HepG2 (cell line): ENCODE measurements at regions not wholly inside any gene's neighbourhood (a gene's known extent, or its start where the extent isn't known, plus 50 kb on each side); places are given as distances from the start of the nearest gene placed in this dataset.

ENCODE experiments used
- BCL6 ChIP-seq: IDR thresholded peaks from 2 replicates; pipeline ENCODE4 v1.6.1; 2016; ENCODE audit warnings: missing genetic modification reagents, missing compliant biosample characterization
- CEBPG ChIP-seq: IDR thresholded peaks from 2 replicates; pipeline ENCODE4 v1.6.1; 2016
- EED ChIP-seq: sonication (generic); formaldehyde crosslinking; IDR thresholded peaks from 2 replicates; pipeline ENCODE4 v1.5.0; 2020; ENCODE audit warnings: mild to moderate bottlenecking, missing genetic modification reagents
- IKZF4 ChIP-seq: sonication (generic); formaldehyde crosslinking; IDR thresholded peaks from 2 replicates; pipeline ENCODE4 v1.5.1; 2020; ENCODE audit warnings: borderline replicate concordance, mild to moderate bottlenecking, low read depth, missing genetic modification reagents; ENCODE audit errors: not compliant biosample characterization
- JARID2 ChIP-seq: sonication (generic); formaldehyde crosslinking; IDR thresholded peaks from 2 replicates; pipeline ENCODE4 v1.8.1; 2023; ENCODE audit warnings: missing genetic modification reagents, inconsistent platforms; ENCODE audit not compliant: insufficient replicate concordance
- KMT2A ChIP-seq: sonication (generic); formaldehyde crosslinking; IDR thresholded peaks from 2 replicates; pipeline ENCODE4 v1.4.0; 2020; ENCODE audit warnings: missing genetic modification reagents
- MATR3 ChIP-seq: sonication (generic); formaldehyde crosslinking; IDR thresholded peaks from 2 replicates; pipeline ENCODE4 v1.4.0; 2020; ENCODE audit warnings: missing genetic modification reagents
- MEF2D ChIP-seq: sonication (generic); formaldehyde crosslinking; IDR thresholded peaks from 2 replicates; pipeline ENCODE4 v1.5.1; 2020; ENCODE audit warnings: mild to moderate bottlenecking, missing genetic modification reagents
- POLR2AphosphoS2 ChIP-seq: IDR thresholded peaks from 2 replicates; pipeline ENCODE4 v1.6.1; 2011; ENCODE audit warnings: low read depth, low read length, improper control_type of control experiment
- SOX13 ChIP-seq, 3 experiments: fragments of 450-650 bp in 1 of 3; sonication (generic) in 1 of 3; formaldehyde crosslinking in 1 of 3; IDR thresholded peaks in 2 of 3; conservative IDR thresholded peaks in 1 of 3; 2 replicates each; pipeline versions ENCODE4 v1.5.0 to v1.6.1; 2016 to 2020; ENCODE audit warnings: antibody characterized with exemption in 1 of 3, mild to moderate bottlenecking in 1 of 3, missing compliant biosample characterization in 1 of 3, missing genetic modification reagents in 1 of 3, moderate library complexity in 1 of 3
- SP140L ChIP-seq: sonication (generic); formaldehyde crosslinking; IDR thresholded peaks from 2 replicates; pipeline ENCODE4 v1.4.0; 2020; ENCODE audit warnings: missing genetic modification reagents, borderline replicate concordance
- TRIM24 ChIP-seq: sonication (generic); formaldehyde crosslinking; IDR thresholded peaks from 2 replicates; pipeline ENCODE4 v1.8.0; 2022; ENCODE audit warnings: mild to moderate bottlenecking, missing genetic modification reagents
- U2AF2 ChIP-seq: fragments of 200-400 bp; formaldehyde crosslinking; IDR thresholded peaks from 2 replicates; pipeline ENCODE4 v1.6.1; 2017; ENCODE audit warnings: low read depth, mild to moderate bottlenecking, low read length
- XBP1 ChIP-seq: sonication (generic); formaldehyde crosslinking; IDR thresholded peaks from 2 replicates; pipeline ENCODE4 v1.5.0; 2020; ENCODE audit warnings: missing genetic modification reagents
- ZFYVE20 ChIP-seq: sonication (generic); formaldehyde crosslinking; IDR thresholded peaks from 2 replicates; pipeline ENCODE4 v1.8.0; 2023; ENCODE audit warnings: low read depth, mild to moderate bottlenecking, moderate library complexity, missing genetic modification reagents, borderline replicate concordance
- TF ChIP-seq, protein P1 (sequence below): IDR thresholded peaks from 2 replicates; pipeline ENCODE4 v1.6.1; 2016; ENCODE audit warnings: control low read depth
- TF ChIP-seq, protein P2 (sequence below): sonication (generic); formaldehyde crosslinking; IDR thresholded peaks from 2 replicates; pipeline ENCODE4 v1.4.0; 2020; ENCODE audit warnings: missing genetic modification reagents, borderline replicate concordance
- TF ChIP-seq, protein P3 (sequence below): sonication (generic); formaldehyde crosslinking; IDR thresholded peaks from 2 replicates; pipeline ENCODE4 v1.5.0; 2020; ENCODE audit warnings: missing genetic modification reagents, mild to moderate bottlenecking, borderline replicate concordance
- TF ChIP-seq, protein P4 (sequence below): sonication (generic); formaldehyde crosslinking; IDR thresholded peaks from 2 replicates; pipeline ENCODE4 v1.5.1; 2020; ENCODE audit warnings: mild to moderate bottlenecking, missing genetic modification reagents
- TF ChIP-seq, protein P5 (sequence below): sonication (generic); formaldehyde crosslinking; IDR thresholded peaks from 2 replicates; pipeline ENCODE4 v1.5.0; 2020; ENCODE audit warnings: mild to moderate bottlenecking, missing genetic modification reagents

DNA sequence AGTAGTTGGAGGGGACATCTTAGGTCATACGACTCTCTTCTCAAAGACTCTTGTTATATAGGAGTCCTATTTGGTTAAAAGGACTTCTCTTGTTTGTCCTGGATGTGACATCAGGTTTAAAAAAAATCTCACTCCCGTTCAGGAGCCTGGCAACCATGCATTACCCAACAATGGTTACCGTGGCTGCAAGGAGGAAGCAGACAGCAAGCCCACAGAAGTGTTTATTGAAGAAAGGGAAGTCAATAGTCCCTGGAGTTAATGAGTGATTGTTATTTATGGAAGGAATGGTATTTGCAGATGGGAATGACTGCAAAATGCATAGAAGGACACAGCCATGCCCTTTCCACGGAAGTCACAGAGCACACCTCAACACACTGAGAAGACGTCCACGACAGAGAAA, 75.9 kb upstream of the ENPP6 start (continued):
- no peak for TF ChIP-seq JARID2 (CRISPR knock-in tag)
- no peak for TF ChIP-seq KMT2A (CRISPR knock-in tag)
- no peak for TF ChIP-seq ZFYVE20 (CRISPR knock-in tag)
- peak; percentile 26; the same call in 1 of the 2 replicates for TF ChIP-seq BCL6 (CRISPR knock-in tag)
- no peak for TF ChIP-seq POLR2AphosphoS2
- TF ChIP-seq XBP1 (CRISPR knock-in tag): no peak
- TF ChIP-seq, protein P1, sequence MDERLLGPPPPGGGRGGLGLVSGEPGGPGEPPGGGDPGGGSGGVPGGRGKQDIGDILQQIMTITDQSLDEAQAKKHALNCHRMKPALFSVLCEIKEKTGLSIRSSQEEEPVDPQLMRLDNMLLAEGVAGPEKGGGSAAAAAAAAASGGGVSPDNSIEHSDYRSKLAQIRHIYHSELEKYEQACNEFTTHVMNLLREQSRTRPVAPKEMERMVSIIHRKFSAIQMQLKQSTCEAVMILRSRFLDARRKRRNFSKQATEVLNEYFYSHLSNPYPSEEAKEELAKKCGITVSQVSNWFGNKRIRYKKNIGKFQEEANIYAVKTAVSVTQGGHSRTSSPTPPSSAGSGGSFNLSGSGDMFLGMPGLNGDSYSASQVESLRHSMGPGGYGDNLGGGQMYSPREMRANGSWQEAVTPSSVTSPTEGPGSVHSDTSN (CRISPR knock-in tag): no peak
- TF ChIP-seq MEF2D (CRISPR knock-in tag): no peak
- TF ChIP-seq IKZF4 (CRISPR knock-in tag): no peak
- TF ChIP-seq EED: no peak
- TF ChIP-seq, protein P2, sequence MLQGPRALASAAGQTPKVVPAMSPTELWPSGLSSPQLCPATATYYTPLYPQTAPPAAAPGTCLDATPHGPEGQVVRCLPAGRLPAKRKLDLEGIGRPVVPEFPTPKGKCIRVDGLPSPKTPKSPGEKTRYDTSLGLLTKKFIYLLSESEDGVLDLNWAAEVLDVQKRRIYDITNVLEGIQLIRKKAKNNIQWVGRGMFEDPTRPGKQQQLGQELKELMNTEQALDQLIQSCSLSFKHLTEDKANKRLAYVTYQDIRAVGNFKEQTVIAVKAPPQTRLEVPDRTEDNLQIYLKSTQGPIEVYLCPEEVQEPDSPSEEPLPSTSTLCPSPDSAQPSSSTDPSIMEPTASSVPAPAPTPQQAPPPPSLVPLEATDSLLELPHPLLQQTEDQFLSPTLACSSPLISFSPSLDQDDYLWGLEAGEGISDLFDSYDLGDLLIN (CRISPR knock-in tag): no peak
- TF ChIP-seq, protein P3, sequence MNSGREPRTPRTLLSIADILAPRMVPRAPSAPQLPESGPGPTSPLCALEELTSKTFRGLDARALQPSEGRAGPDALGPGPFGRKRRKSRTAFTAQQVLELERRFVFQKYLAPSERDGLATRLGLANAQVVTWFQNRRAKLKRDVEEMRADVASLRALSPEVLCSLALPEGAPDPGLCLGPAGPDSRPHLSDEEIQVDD (CRISPR knock-in tag): no peak
- no peak for TF ChIP-seq SP140L (CRISPR knock-in tag)
- TF ChIP-seq, protein P4, sequence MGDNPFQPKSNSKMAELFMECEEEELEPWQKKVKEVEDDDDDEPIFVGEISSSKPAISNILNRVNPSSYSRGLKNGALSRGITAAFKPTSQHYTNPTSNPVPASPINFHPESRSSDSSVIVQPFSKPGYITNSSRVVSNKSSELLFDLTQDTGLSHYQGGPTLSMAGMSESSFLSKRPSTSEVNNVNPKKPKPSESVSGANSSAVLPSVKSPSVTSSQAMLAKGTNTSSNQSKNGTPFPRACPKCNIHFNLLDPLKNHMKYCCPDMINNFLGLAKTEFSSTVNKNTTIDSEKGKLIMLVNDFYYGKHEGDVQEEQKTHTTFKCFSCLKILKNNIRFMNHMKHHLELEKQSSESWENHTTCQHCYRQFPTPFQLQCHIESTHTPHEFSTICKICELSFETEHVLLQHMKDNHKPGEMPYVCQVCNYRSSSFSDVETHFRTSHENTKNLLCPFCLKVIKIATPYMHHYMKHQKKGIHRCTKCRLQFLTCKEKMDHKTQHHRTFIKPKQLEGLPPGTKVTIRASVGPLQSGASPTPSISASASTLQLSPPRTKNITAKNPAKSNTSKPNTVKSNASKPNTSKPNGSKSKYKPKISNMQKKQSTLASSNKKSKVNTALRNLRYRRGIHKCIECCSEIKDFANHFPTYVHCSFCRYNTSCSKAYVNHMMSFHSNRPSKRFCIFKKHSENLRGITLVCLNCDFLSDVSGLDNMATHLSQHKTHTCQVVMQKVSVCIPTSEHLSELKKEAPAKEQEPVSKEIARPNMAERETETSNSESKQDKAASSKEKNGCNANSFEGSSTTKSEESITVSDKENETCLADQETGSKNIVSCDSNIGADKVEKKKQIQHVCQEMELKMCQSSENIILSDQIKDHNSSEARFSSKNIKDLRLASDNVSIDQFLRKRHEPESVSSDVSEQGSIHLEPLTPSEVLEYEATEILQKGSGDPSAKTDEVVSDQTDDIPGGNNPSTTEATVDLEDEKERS (CRISPR knock-in tag): no peak
- no peak for TF ChIP-seq MATR3
- TF ChIP-seq U2AF2: no peak
- TF ChIP-seq, protein P5, sequence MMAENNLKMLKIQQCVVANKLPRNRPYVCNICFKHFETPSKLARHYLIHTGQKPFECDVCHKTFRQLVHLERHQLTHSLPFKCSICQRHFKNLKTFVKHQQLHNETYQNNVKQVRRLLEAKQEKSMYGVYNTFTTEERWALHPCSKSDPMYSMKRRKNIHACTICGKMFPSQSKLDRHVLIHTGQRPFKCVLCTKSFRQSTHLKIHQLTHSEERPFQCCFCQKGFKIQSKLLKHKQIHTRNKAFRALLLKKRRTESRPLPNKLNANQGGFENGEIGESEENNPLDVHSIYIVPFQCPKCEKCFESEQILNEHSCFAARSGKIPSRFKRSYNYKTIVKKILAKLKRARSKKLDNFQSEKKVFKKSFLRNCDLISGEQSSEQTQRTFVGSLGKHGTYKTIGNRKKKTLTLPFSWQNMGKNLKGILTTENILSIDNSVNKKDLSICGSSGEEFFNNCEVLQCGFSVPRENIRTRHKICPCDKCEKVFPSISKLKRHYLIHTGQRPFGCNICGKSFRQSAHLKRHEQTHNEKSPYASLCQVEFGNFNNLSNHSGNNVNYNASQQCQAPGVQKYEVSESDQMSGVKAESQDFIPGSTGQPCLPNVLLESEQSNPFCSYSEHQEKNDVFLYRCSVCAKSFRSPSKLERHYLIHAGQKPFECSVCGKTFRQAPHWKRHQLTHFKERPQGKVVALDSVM (CRISPR knock-in tag): no peak
- TF ChIP-seq SOX13 (IDR thresholded peaks at IDR 0.05): no peak
- peak in 1 of 2 experiments; percentile 39; a peak in 1 of 4 replicates for TF ChIP-seq SOX13 (CRISPR knock-in tag; conservative IDR thresholded peaks at IDR 0.05 in 1 of 2, IDR thresholded peaks at IDR 0.05 in 1 of 2)
- TF ChIP-seq CEBPG (CRISPR knock-in tag): peak; percentile 53
- no peak for TF ChIP-seq TRIM24 (CRISPR knock-in tag)
